Rectal smooth muscle tissue (tissue), 1 donor: ENCODE measurements at regions not wholly inside any gene's neighbourhood (a gene's known extent, or its start where the extent isn't known, plus 50 kb on each side); places are given as distances from the start of the nearest gene placed in this dataset.

ENCODE experiments used
- H3K27ac ChIP-seq: one replicate; pipeline ENCODE4 v1.7.0; 2013; ENCODE audit warnings: low read depth, low read length, inconsistent platforms
- H3K27me3 ChIP-seq: one replicate; pipeline ENCODE4 v1.7.0; 2013; ENCODE audit warnings: low read length; ENCODE audit not compliant: control insufficient read depth, insufficient read depth
- H3K36me3 ChIP-seq: one replicate; pipeline ENCODE4 v1.7.0; 2013; ENCODE audit warnings: low read length; ENCODE audit not compliant: control insufficient read depth, insufficient read depth
- H3K4me1 ChIP-seq: one replicate; pipeline ENCODE4 v1.7.0; 2013; ENCODE audit warnings: low read length; ENCODE audit not compliant: control insufficient read depth, insufficient read depth
- H3K4me3 ChIP-seq: one replicate; pipeline ENCODE4 v1.7.0; 2013; ENCODE audit warnings: low read length
- H3K9ac ChIP-seq: one replicate; pipeline ENCODE4 v1.7.0; 2013; ENCODE audit warnings: low read length

GRCh38 chr13:37418490-37418889 lies 180.1 kb downstream of the POSTN start:
- no peak overlapping the region for H3K4me3 ChIP-seq
- H3K9ac ChIP-seq: no peak overlapping the region
- H3K27me3 ChIP-seq: no peaks in the 10 kb centered on the region

GRCh38 chr13:37417060-37417441 lies 181.5 kb downstream of the POSTN start:
- Histone ChIP-seq H3K27me3 (no peaks in the 10 kb centered on the region), H3K27ac (no peak overlapping the region), H3K36me3 (no peaks in the 10 kb centered on the region), H3K4me1 (no peaks in the 10 kb centered on the region), H3K9ac (no peak overlapping the region), H3K4me3 (no peak overlapping the region)

More at GRCh38 chr13:37418490-37418889, 180.1 kb downstream of the POSTN start:
- no peaks in the 10 kb centered on the region for H3K4me1 ChIP-seq
- no peak overlapping the region for H3K27ac ChIP-seq
- H3K36me3 ChIP-seq: no peaks in the 10 kb centered on the region

GRCh38 chr13:37416291-37417059 lies 182.1 kb downstream of the POSTN start:
- H3K36me3 ChIP-seq: no peaks in the 10 kb centered on the region
- no peak overlapping the region for H3K9ac ChIP-seq
- no peaks in the 10 kb centered on the region for H3K27me3 ChIP-seq
- H3K4me3 ChIP-seq: no peak overlapping the region
- no peaks in the 10 kb centered on the region for H3K4me1 ChIP-seq
- H3K27ac ChIP-seq: no peak overlapping the region

- H3K27me3 ChIP-seq: no peaks in the 10 kb centered on the region
- H3K9ac ChIP-seq: no peak overlapping the region
- H3K27ac ChIP-seq: no peak overlapping the region
- no peaks in the 10 kb centered on the region for H3K4me1 ChIP-seq
- no peak overlapping the region for H3K4me3 ChIP-seq
- H3K36me3 ChIP-seq: no peaks in the 10 kb centered on the region
Observed at GRCh38 chr13:37413161-37413560, 185.4 kb downstream of the POSTN start.

- H3K27me3 ChIP-seq: no peaks in the 10 kb centered on the region
- no peak overlapping the region for H3K27ac ChIP-seq
- H3K4me3 ChIP-seq: no peak overlapping the region
- H3K4me1 ChIP-seq: no peaks in the 10 kb centered on the region
- H3K9ac ChIP-seq: no peak overlapping the region
- no peaks in the 10 kb centered on the region for H3K36me3 ChIP-seq
Observed at GRCh38 chr13:37412241-37412921, 186.2 kb downstream of the POSTN start.

GRCh38 chr13:37410316-37410715 lies 188.3 kb downstream of the POSTN start:
- no peaks in the 10 kb centered on the region for H3K36me3 ChIP-seq

GRCh38 chr13:37409756-37410155 lies 188.8 kb downstream of the POSTN start:
- Histone ChIP-seq H3K9ac (no peak overlapping the region), H3K27ac (no peak overlapping the region), H3K4me1 (no peaks in the 10 kb centered on the region), H3K36me3 (no peaks in the 10 kb centered on the region), H3K27me3 (no peaks in the 10 kb centered on the region), H3K4me3 (no peak overlapping the region)

More at GRCh38 chr13:37410316-37410715, 188.3 kb downstream of the POSTN start:
- no peaks in the 10 kb centered on the region for H3K4me1 ChIP-seq
- no peak overlapping the region for H3K4me3 ChIP-seq
- H3K27ac ChIP-seq: no peak overlapping the region
- no peaks in the 10 kb centered on the region for H3K27me3 ChIP-seq
- no peak overlapping the region for H3K9ac ChIP-seq

GRCh38 chr13:37407156-37407555 lies 191.4 kb downstream of the POSTN start:
- Histone ChIP-seq H3K4me1 (no peaks in the 10 kb centered on the region), H3K9ac (no peak overlapping the region), H3K4me3 (no peak overlapping the region), H3K27me3 (no peaks in the 10 kb centered on the region), H3K27ac (no peak overlapping the region), H3K36me3 (no peaks in the 10 kb centered on the region)

- Histone ChIP-seq H3K27me3 (no peaks in the 10 kb centered on the region), H3K36me3 (no peaks in the 10 kb centered on the region), H3K4me3 (no peak overlapping the region), H3K9ac (no peak overlapping the region), H3K4me1 (no peaks in the 10 kb centered on the region), H3K27ac (no peak overlapping the region)
Observed at GRCh38 chr13:37406031-37406430, 192.5 kb downstream of the POSTN start.

GRCh38 chr13:37403776-37404527 lies 194.6 kb downstream of the POSTN start:
- Histone ChIP-seq H3K27me3 (no peaks in the 10 kb centered on the region), H3K27ac (no peak overlapping the region), H3K9ac (no peak overlapping the region), H3K4me1 (no peaks in the 10 kb centered on the region), H3K4me3 (no peak overlapping the region), H3K36me3 (no peaks in the 10 kb centered on the region)

GRCh38 chr13:37401721-37402120 lies 196.8 kb downstream of the POSTN start:
- no peak overlapping the region for H3K9ac ChIP-seq
- H3K27me3 ChIP-seq: no peaks in the 10 kb centered on the region
- no peaks in the 10 kb centered on the region for H3K4me1 ChIP-seq
- H3K27ac ChIP-seq: no peak overlapping the region
- H3K4me3 ChIP-seq: no peak overlapping the region
- no peaks in the 10 kb centered on the region for H3K36me3 ChIP-seq

GRCh38 chr13:37397535-37397934 lies 201.0 kb downstream of the POSTN start:
- Histone ChIP-seq H3K27ac (no peak overlapping the region), H3K4me3 (no peak overlapping the region), H3K9ac (no peak overlapping the region)

More at GRCh38 chr13:37397535-37397934, 201.0 kb downstream of the POSTN start:
- Histone ChIP-seq H3K4me1 (no peaks in the 10 kb centered on the region), H3K36me3 (no peaks in the 10 kb centered on the region), H3K27me3 (no peaks in the 10 kb centered on the region)
